ENCODE measurements at regions not wholly inside any gene's neighbourhood (a gene's known extent, or its start where the extent isn't known, plus 50 kb on each side); places are given as distances from the start of the nearest gene placed in this dataset.

- no peak for DNase-seq
Measured at GRCh38 chr14:98957211-98958047, 314.6 kb downstream of the BCL11B start.

- no peak for DNase-seq
Measured at GRCh38 chr14:98958048-98958631, 313.9 kb downstream of the BCL11B start.

GRCh38 chr14:98958632-98959031 is 313.4 kb downstream of the BCL11B start:
- no peak for DNase-seq

- DNase-seq: no peak
Measured at GRCh38 chr14:98959410-98959809, 312.6 kb downstream of the BCL11B start.

GRCh38 chr14:98959958-98960616 is 311.9 kb downstream of the BCL11B start:
- no peak for DNase-seq

- DNase-seq: no peak
Measured at GRCh38 chr14:98960617-98961013, 311.4 kb downstream of the BCL11B start.

GRCh38 chr14:98961191-98961590 is 310.8 kb downstream of the BCL11B start:
- no peak for DNase-seq

- DNase-seq: no peak
Measured at GRCh38 chr14:98962118-98962517, 309.9 kb downstream of the BCL11B start.

GRCh38 chr14:98963610-98964009 is 308.4 kb downstream of the BCL11B start:
- DNase-seq: no peak

GRCh38 chr14:98964171-98964570 is 307.8 kb downstream of the BCL11B start:
- DNase-seq: no peak

GRCh38 chr14:98965076-98965475 is 306.9 kb downstream of the BCL11B start:
- DNase-seq: no peak

GRCh38 chr14:98966016-98966415 is 306.0 kb downstream of the BCL11B start:
- DNase-seq: no peak

- DNase-seq: no peak
Measured at GRCh38 chr14:98966475-98967162, 305.4 kb downstream of the BCL11B start.

- no peak for DNase-seq
Measured at GRCh38 chr14:98974113-98974512, 297.9 kb downstream of the BCL11B start.

- no peak for DNase-seq
Measured at GRCh38 chr14:98976271-98976670, 295.7 kb downstream of the BCL11B start.

- no peak for DNase-seq
Measured at GRCh38 chr14:98977451-98977850, 294.5 kb downstream of the BCL11B start.

GRCh38 chr14:98982986-98983385 is 289.0 kb downstream of the BCL11B start:
- DNase-seq: no peak

GRCh38 chr14:98984027-98984718 is 287.8 kb downstream of the BCL11B start:
- no peak for DNase-seq

- peak; percentile 54 for DNase-seq
Measured at GRCh38 chr14:98984719-98985041, 287.3 kb downstream of the BCL11B start.

GRCh38 chr14:98993818-98994217 is 278.2 kb downstream of the BCL11B start:
- DNase-seq: no peak

- DNase-seq: no peak
Measured at GRCh38 chr14:98994561-98994960, 277.4 kb downstream of the BCL11B start.

- no peak for DNase-seq
Measured at GRCh38 chr14:98997526-98998205, 274.3 kb downstream of the BCL11B start.
